GM19023 (cell line): ENCODE measurements at regions not wholly inside any gene's neighbourhood (a gene's known extent, or its start where the extent isn't known, plus 50 kb on each side); places are given as distances from the start of the nearest gene placed in this dataset.
"Not testable (repeated sequence)": the region's sequence is repeated elsewhere in the genome, so short reads cannot be mapped to it uniquely, and the experiment has no call there.

ENCODE experiments used
- ATAC-seq: cut with Tn5 transposase; IDR thresholded peaks from one replicate; pipeline ENCODE4 v1.9.1; 2021; ENCODE audit warnings: mild to moderate bottlenecking, moderate library complexity; ENCODE audit not compliant: unreplicated experiment

GRCh38 chr2:183782436-183782835 is 658.2 kb downstream of the NUP35 start:
- ATAC-seq: no peak

- ATAC-seq: not testable (repeated sequence)
These were observed 664.6 kb downstream of the NUP35 start for GRCh38 chr2:183788796-183789195.

- not testable (repeated sequence) for ATAC-seq
These were observed 668.1 kb downstream of the NUP35 start for GRCh38 chr2:183792165-183792924.

GRCh38 chr2:183798535-183798934 is 674.3 kb downstream of the NUP35 start:
- no peak for ATAC-seq

GRCh38 chr2:183799761-183800160 is 675.5 kb downstream of the NUP35 start:
- no peak for ATAC-seq

GRCh38 chr2:183803596-183803995 is 679.4 kb downstream of the NUP35 start:
- ATAC-seq: no peak

- no peak for ATAC-seq
These were observed 683.6 kb downstream of the NUP35 start for GRCh38 chr2:183807870-183808269.

GRCh38 chr2:183809404-183809803 is 685.2 kb downstream of the NUP35 start:
- no peak for ATAC-seq

- ATAC-seq: no peak
These were observed 687.0 kb downstream of the NUP35 start for GRCh38 chr2:183811281-183811680.

- ATAC-seq: no peak
These were observed 687.8 kb downstream of the NUP35 start for GRCh38 chr2:183812091-183812490.

- ATAC-seq: no peak
These were observed 701.5 kb downstream of the NUP35 start for GRCh38 chr2:183825710-183826109.

GRCh38 chr2:183829931-183830330 is 705.7 kb downstream of the NUP35 start:
- no peak for ATAC-seq

- no peak for ATAC-seq
These were observed 712.9 kb downstream of the NUP35 start for GRCh38 chr2:183837157-183837556.

GRCh38 chr2:183838295-183838694 is 714.1 kb downstream of the NUP35 start:
- ATAC-seq: no peak

GRCh38 chr2:183840061-183840584 is 715.9 kb downstream of the NUP35 start:
- ATAC-seq: no peak

- ATAC-seq: not testable (repeated sequence)
These were observed 725.6 kb downstream of the NUP35 start for GRCh38 chr2:183849826-183850225.

GRCh38 chr2:183859129-183859528 is 734.9 kb downstream of the NUP35 start:
- no peak for ATAC-seq

GRCh38 chr2:183866666-183867065 is 731.7 kb upstream of the ZNF804A start:
- ATAC-seq: no peak

- no peak for ATAC-seq
These were observed 731.1 kb upstream of the ZNF804A start for GRCh38 chr2:183867206-183867605.

- no peak for ATAC-seq
These were observed 730.2 kb upstream of the ZNF804A start for GRCh38 chr2:183868153-183868552.

- no peak for ATAC-seq
These were observed 729.6 kb upstream of the ZNF804A start for GRCh38 chr2:183868707-183869106.

GRCh38 chr2:183872131-183872530 is 726.2 kb upstream of the ZNF804A start:
- ATAC-seq: no peak

GRCh38 chr2:183881978-183882377 is 716.4 kb upstream of the ZNF804A start:
- no peak for ATAC-seq
